K562 (cell line): ENCODE measurements at regions not wholly inside any gene's neighbourhood (a gene's known extent, or its start where the extent isn't known, plus 50 kb on each side); places are given as distances from the start of the nearest gene placed in this dataset.

ENCODE experiments used
- ATAC-seq: fragments of 200-7000 bp; cut with Tn5 transposase; 3 replicates; pipeline ENCODE4 v1.9.1; 2020; ENCODE audit warnings: moderate library complexity
- BruUV-seq: library from RNA; stranded (reverse); fragments of 400-500 nt; replicated peaks from 2 replicates; lab custom pipeline; 2021; lab: Mats Ljungman, UMichigan
- CTCF ChIA-PET: fragments of 300-600 bp; formaldehyde crosslinking; extraction: SDS; loops from one replicate; lab custom pipeline; 2021; ENCODE audit warnings: low intra/inter-chr PET ratio; lab: Yijun Ruan, JAX
- POLR2A ChIA-PET: fragments of 300-600, 350-650 bp; sonication (Branson Sonifier 250); formaldehyde crosslinking; extraction: SDS; loops from one replicate; lab custom pipeline; 2021; ENCODE audit warnings: antibody characterized with exemption, inconsistent platforms; lab: Yijun Ruan, JAX
- DNase-seq, 4 experiments: peaks; one replicate each; pipeline versions ENCODE4 v3.0.0 to v3.0.0-alpha.2; 2011 to 2018; ENCODE audit warnings: low spot score in 3 of 4, mixed read lengths in 3 of 4; ENCODE audit errors: extremely low read depth in 1 of 4
- FAIRE-seq: peaks from 2 replicates; lab custom pipeline; 2011; peaks lifted over from hg19 to GRCh38; lab: Jason Lieb, UNC
- H2AFZ ChIP-seq: 2 replicates; pipeline ENCODE4 v1.6.0; 2011; ENCODE audit warnings: low read depth, low read length, control low read depth, inconsistent platforms
- H3K27ac ChIP-seq: fragments of 200-600 bp; 3 replicates; pipeline ENCODE4 v1.8.0; 2011; ENCODE audit warnings: low read depth, mild to moderate bottlenecking, control low read depth, inconsistent platforms, low read length, moderate library complexity, mixed read lengths; ENCODE audit errors: extremely low read depth
- H3K27me3 ChIP-seq, 2 experiments: fragments of 300-600 bp in 1 of 2; 2 replicates in 1 of 2; 3 replicates in 1 of 2; pipeline versions ENCODE4 v1.6.0 to v1.8.0; 2011; ENCODE audit warnings: inconsistent platforms in 2 of 2, low read length in 2 of 2, mild to moderate bottlenecking in 1 of 2, mixed read lengths in 1 of 2, moderate library complexity in 1 of 2; ENCODE audit not compliant: control insufficient read depth in 2 of 2, insufficient read depth in 2 of 2
- H3K36me3 ChIP-seq: fragments of 300-600 bp; 3 replicates; pipeline ENCODE4 v1.8.0; 2011; ENCODE audit warnings: mild to moderate bottlenecking, low read length, inconsistent platforms; ENCODE audit not compliant: control insufficient read depth, insufficient read depth
- H3K4me1 ChIP-seq, 2 experiments: fragments of 200-600 bp in 1 of 2; replicated peaks in 1 of 2; 2 replicates in 1 of 2; 3 replicates in 1 of 2; pipeline versions ENCODE4 v1.5.1 to v1.8.0; 2011; ENCODE audit warnings: inconsistent platforms in 2 of 2, low read length in 2 of 2, mild to moderate bottlenecking in 1 of 2, mixed read lengths in 1 of 2, moderate library complexity in 1 of 2; ENCODE audit not compliant: control insufficient read depth in 2 of 2, insufficient read depth in 2 of 2
- H3K4me2 ChIP-seq: 2 replicates; pipeline ENCODE4 v1.6.1; 2011; ENCODE audit warnings: low read length, control low read depth, inconsistent platforms, mixed read lengths; ENCODE audit not compliant: insufficient read depth
- H3K4me3 ChIP-seq: fragments of 200-600 bp; sonication (generic), shearing (Covaris generic); 2 replicates; pipeline ENCODE4 v1.5.1; 2016; ENCODE audit warnings: control low read depth, inconsistent platforms
- H3K79me2 ChIP-seq: fragments of 200-600 bp; 3 replicates; pipeline ENCODE4 v1.8.0; 2011; ENCODE audit warnings: low read length, inconsistent platforms; ENCODE audit not compliant: control insufficient read depth, insufficient read depth
- H3K9ac ChIP-seq, 2 experiments: 2 replicates each; pipeline versions ENCODE4 v1.6.0 to v1.6.1; 2011; ENCODE audit warnings: low read depth in 2 of 2, low read length in 2 of 2, control low read depth in 1 of 2, inconsistent platforms in 1 of 2, mild to moderate bottlenecking in 1 of 2, mixed read lengths in 1 of 2; ENCODE audit not compliant: insufficient read depth in 1 of 2
- H3K9me1 ChIP-seq: one replicate; pipeline ENCODE4 v1.6.0; 2011; ENCODE audit warnings: inconsistent platforms, mild to moderate bottlenecking, low read length, moderate library complexity; ENCODE audit not compliant: control insufficient read depth, insufficient read depth
- H3K9me3 ChIP-seq: replicated peaks from 2 replicates; pipeline ENCODE4 v1.5.1; 2011; ENCODE audit warnings: low read depth, low read length, inconsistent platforms; ENCODE audit not compliant: control insufficient read depth, insufficient read depth
- H4K20me1 ChIP-seq: replicated peaks from 2 replicates; pipeline ENCODE4 v1.6.1; 2011; ENCODE audit warnings: low read length, inconsistent platforms, mixed read lengths; ENCODE audit not compliant: control insufficient read depth, insufficient read depth
- GABPA ChIP-seq: fragments of 200-800 bp; sonication (Bioruptor generic); conservative IDR thresholded peaks from 2 replicates; pipeline ENCODE4 v1.6.1; 2016; ENCODE audit warnings: low read depth, missing genetic modification characterization, missing compliant biosample characterization
- HDAC1 ChIP-seq, 2 experiments: fragments of 450-650 bp; IDR thresholded peaks; 2 replicates each; pipeline ENCODE4 v1.6.1; 2016 to 2017; ENCODE audit warnings: inconsistent platforms in 1 of 2, mild to moderate bottlenecking in 1 of 2, moderate library complexity in 1 of 2
- HMG20B ChIP-seq: fragments of 250-450 bp; sonication (Bioruptor Pico); IDR thresholded peaks from 2 replicates; pipeline ENCODE4 v1.5.0; 2021; ENCODE audit warnings: mild to moderate bottlenecking
- HNRNPK ChIP-seq: fragments of 200-400 bp; formaldehyde crosslinking; IDR thresholded peaks from one replicate; pipeline ENCODE4 v1.6.1; 2018; ENCODE audit warnings: mild to moderate bottlenecking, low read depth, low read length; ENCODE audit not compliant: poor library complexity, severe bottlenecking
- ILF3 ChIP-seq: fragments of 450-650 bp; IDR thresholded peaks from 2 replicates; pipeline ENCODE4 v1.6.1; 2018; ENCODE audit warnings: antibody characterized with exemption, mild to moderate bottlenecking, moderate library complexity, borderline replicate concordance
- LARP7 ChIP-seq: fragments of 450-650 bp; IDR thresholded peaks from 2 replicates; pipeline ENCODE4 v1.6.1; 2016
- MCM5 ChIP-seq: fragments of 450-650 bp; IDR thresholded peaks from 2 replicates; pipeline ENCODE4 v1.6.1; 2016; ENCODE audit warnings: low read depth
- NR0B1 ChIP-seq: fragments of 450-650 bp; IDR thresholded peaks from one replicate; pipeline ENCODE4 v1.6.1; 2018; ENCODE audit warnings: mild to moderate bottlenecking, moderate library complexity; ENCODE audit not compliant: partially characterized antibody
- SAFB2 ChIP-seq: fragments of 200-400 bp; formaldehyde crosslinking; IDR thresholded peaks from 2 replicates; pipeline ENCODE4 v1.6.1; 2018; ENCODE audit warnings: borderline replicate concordance, low read length, low read depth, moderate library complexity; ENCODE audit not compliant: severe bottlenecking
- XRCC3 ChIP-seq: fragments of 450-650 bp; IDR thresholded peaks from 2 replicates; pipeline ENCODE4 v1.6.1; 2017; ENCODE audit warnings: mild to moderate bottlenecking, moderate library complexity
- ZMIZ1 ChIP-seq, 2 experiments: fragments of 150-350 bp in 1 of 2; IDR thresholded peaks; 2 replicates each; pipeline ENCODE4 v1.6.1; 2012 to 2016; ENCODE audit warnings: low read depth in 2 of 2, low read length in 2 of 2, mild to moderate bottlenecking in 1 of 2, moderate library complexity in 1 of 2
- WGBS: fragments of 100-300 bp; shearing (Covaris generic); methylation state at CpG from one replicate; pipeline ENCODE4 v1.1.6; 2016; ENCODE audit warnings: low coverage, mixed read lengths; ENCODE audit not compliant: insufficient coverage; ENCODE audit errors: missing lambda C conversion rate; 5-methylcytosine and 5-hydroxymethylcytosine counted together
- in situ Hi-C: fragments of 300-500 bp; cut with MboI; formaldehyde crosslinking; loops from 4 replicates; pipeline ENCODE4 v1.15.0; 2018; ENCODE audit warnings: inconsistent platforms, mixed read lengths
- intact Hi-C: fragments of 100-400 bp; cut with micrococcal nuclease; formaldehyde crosslinking; loops from 2 replicates; pipeline ENCODE4 v1.14.2; 2022
- TF ChIP-seq, protein P1 (sequence below): fragments of 250-450 bp; sonication (Bioruptor Pico); IDR thresholded peaks from 2 replicates; pipeline ENCODE4 v1.8.0; 2021; ENCODE audit warnings: moderate library complexity, mild to moderate bottlenecking, inconsistent platforms

- ATAC-seq: no peak
- no peaks in the 10 kb centered on the region for H3K4me1 ChIP-seq
- TF ChIP-seq XRCC3 (no peak), MCM5 (no peak), ZMIZ1 (IDR thresholded peaks at IDR 0.05; ENCODE audit: low read depth in 2 of 2, low read length in 2 of 2) (no peak), HMG20B (CRISPR knock-in tag) (no peak), HDAC1 (IDR thresholded peaks at IDR 0.05) (no peak), ILF3 (no peak), GABPA (tag) (no peak), LARP7 (no peak), NR0B1 (no peak), SAFB2 (no peak), HNRNPK (no peak)
- TF ChIP-seq, protein P1, sequence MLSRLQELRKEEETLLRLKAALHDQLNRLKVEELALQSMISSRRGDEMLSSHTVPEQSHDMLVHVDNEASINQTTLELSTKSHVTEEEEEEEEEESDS (CRISPR knock-in tag): no peak
- TF ChIP-seq, all 486 proteins: peak for 0
- Histone ChIP-seq H3K9ac (no peak overlapping the region), H3K9me1 (no peaks in the 10 kb centered on the region), H3K27ac (no peak overlapping the region), H2AFZ (no peak overlapping the region), H3K79me2 (no peaks in the 10 kb centered on the region), H3K9me3 (no peaks in the 10 kb centered on the region; the same call in 1 of the 2 replicates), H4K20me1 (no peaks in the 10 kb centered on the region), H3K4me2 (no peak overlapping the region), H3K27me3 (no peaks in the 10 kb centered on the region), H3K36me3 (no peaks in the 10 kb centered on the region), H3K4me3 (no peak overlapping the region)
- CTCF ChIA-PET: no interaction called here
- intact Hi-C loops: no loop called here
- DNase-seq: no peak
- in situ Hi-C loops: no loop called here
- no peak for FAIRE-seq
- POLR2A ChIA-PET: no interaction called here
- 0% methylated on average over 3 of the region's 3 CpGs for WGBS
- BruUV-seq: no TSS peak
Measured at GRCh38 chr5:144086295-144086694, 84.2 kb downstream of the YIPF5 start.
